Stimulated activated CD4-positive, alpha-beta T cell treated with anti-CD3 and anti-CD28 coated beads, Interleukin-4, amount 100 ng/mL, for 48 hours (primary cell): ENCODE measurements at regions not wholly inside any gene's neighbourhood (a gene's known extent, or its start where the extent isn't known, plus 50 kb on each side); places are given as distances from the start of the nearest gene placed in this dataset.

Source experiments
- DNase-seq, 2 donors: peaks; one replicate each; pipeline ENCODE4 v3.0.0-alpha.2; 2020; ENCODE audit warnings: low read depth in 2 of 2

GRCh38 chr1:38403667-38404066 lies 357.1 kb upstream of the POU3F1 start:
- DNase-seq: no peak

DNA sequence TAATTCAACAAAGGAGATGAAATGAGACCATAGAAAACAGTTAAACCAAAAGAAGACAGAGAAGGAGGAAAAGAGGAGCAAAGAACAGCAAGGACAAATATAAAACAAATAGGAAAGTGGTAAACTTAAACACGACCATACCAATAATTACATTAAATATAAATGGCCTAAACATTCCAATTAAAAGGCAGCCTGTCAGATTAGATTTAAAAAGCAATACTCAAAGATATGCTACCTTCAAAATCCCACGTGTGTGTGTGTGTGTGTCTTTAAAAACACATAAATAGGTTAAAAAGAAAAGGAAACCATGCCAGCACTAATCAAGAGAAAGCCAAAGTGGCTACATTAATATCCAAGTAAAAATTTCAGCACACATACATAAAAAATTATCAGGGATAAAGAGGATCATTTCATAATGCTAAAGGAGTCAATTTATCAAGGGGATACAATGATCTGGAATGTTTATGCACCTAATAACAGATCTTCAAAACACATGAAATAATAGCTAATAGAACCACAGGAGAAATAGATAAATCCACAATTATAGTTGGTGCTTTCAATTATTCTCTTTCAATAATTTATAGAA lies 355.7 kb upstream of the POU3F1 start:
- DNase-seq: no peak

DNA sequence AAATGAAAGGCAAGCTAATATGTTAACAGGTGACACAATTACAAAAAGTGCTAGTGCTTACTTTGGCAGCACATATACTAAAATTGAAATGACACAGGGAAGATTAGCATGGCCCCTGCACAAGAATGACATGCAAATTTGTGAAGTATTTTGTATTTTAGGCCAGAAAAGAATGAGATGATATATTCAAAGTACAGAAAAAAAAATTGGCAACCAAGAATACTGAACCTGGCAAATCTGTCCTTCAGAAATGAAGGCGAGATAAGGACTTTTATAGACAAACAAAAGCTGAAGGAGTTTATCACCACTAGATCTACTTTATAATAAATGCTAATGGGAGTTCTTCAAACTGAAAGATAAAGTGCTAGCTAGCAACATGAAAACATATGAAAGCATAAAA lies 350.0 kb upstream of the POU3F1 start:
- no peak for DNase-seq

GRCh38 chr1:38394303-38394702 lies 347.7 kb upstream of the POU3F1 start:
- DNase-seq: no peak

GRCh38 chr1:38392861-38393260 lies 346.3 kb upstream of the POU3F1 start:
- no peak for DNase-seq

GRCh38 chr1:38381256-38381655 lies 334.7 kb upstream of the POU3F1 start:
- DNase-seq: no peak

DNA sequence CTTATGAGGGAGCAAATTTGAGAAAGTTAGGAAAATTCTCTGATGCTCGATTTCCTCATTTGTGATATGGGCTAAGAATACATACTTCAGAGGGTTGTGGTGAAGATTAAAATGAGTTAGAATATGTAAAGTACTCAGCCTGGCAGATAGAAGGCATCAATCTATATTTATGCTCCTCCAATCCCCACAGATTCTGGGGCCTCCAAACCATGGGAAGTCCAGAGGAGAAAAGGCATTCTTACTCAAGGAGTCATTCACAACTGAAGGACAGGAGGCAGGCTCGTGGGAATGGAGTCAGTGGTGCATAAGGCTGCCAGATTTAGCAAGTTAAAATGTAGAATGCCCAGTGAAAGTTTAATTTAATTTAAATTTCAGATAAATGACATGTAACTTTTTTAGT lies 330.0 kb upstream of the POU3F1 start:
- no peak for DNase-seq

GRCh38 chr1:38375035-38375434 lies 328.4 kb upstream of the POU3F1 start:
- no peak for DNase-seq

GRCh38 chr1:38371505-38371844 lies 324.9 kb upstream of the POU3F1 start:
- no peak for DNase-seq

DNA sequence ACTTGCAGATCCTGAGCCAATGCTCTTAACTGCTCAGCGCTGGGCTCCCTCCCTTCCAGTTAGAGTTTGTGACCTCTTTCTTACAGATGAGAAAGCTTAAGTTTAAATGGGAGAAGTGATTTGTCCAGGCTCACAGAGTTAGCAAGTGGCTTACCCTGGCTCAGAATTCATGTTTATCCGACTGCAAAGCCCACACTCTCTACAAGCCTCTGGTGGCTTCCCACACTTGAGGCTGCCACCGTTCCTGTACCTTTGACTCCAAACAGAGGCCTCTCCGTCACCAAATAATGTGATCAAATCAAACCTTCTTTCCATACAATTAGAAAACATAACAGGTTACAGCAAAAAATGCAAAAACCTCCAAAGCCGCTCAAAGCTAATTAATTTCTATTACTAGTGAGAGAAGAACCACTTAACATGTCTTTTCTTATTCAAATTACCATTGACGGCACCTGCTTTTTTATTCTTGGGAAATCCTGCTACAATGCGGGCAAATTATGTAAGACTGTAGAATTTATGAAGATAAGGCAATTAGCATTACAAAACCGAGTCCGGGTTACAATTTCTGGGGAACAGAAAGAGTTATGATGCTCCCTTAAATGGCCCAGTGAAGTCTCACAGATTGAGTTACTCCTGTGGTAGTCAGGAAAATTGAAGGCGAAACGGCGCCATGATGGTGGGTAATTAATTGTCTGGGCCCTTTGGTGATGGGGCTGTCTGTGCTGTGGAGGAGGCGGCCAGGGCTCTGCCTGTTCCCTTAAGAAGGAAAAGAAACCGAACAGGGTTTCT lies 324.3 kb upstream of the POU3F1 start:
- DNase-seq: no peak

DNA sequence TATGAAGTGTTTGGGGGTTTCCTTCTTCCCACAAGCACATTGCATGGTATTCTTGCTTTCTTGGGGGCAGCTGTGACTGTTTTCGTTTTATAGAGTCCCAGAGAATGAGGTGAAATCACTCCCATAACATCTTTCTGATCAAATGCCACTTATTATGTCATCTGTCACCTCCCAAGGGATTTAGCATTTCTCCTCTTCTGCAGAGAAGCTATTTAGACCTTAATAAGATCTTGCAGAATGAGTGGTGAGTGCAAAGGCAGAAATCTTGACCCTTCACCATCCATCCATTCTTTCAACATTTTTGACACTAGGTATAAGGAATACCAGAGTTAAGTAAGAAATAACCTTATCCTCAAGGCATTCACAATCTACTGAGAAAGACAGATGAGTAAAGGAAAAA lies 318.6 kb upstream of the POU3F1 start:
- no peak for DNase-seq

- no peak for DNase-seq
These were observed 315.0 kb upstream of the POU3F1 start for GRCh38 chr1:38361566-38361965.

GRCh38 chr1:38360807-38361206 lies 314.2 kb upstream of the POU3F1 start:
- DNase-seq: no peak

DNA sequence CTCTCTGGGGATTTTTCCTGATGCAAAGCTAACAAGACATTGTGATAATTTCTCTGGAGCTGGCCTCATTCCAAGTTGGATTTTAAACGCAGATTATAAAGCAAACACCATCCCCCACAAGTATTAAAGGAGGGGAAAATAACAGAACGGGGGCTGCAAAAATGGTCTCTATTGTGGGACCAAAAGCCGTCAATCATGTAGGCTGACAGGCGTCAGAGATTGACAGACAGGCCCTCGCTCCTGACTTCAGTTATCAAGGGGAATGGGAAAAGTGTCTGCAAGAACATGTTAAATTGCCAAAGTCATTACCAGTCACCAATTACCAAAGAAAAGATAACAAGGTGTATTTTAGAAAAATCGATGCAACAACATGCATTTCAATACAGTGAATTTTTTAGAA lies 307.4 kb upstream of the POU3F1 start:
- DNase-seq: no peak

GRCh38 chr1:38352869-38353268 lies 306.3 kb upstream of the POU3F1 start:
- no peak for DNase-seq

GRCh38 chr1:38347446-38348175 lies 301.0 kb upstream of the POU3F1 start:
- DNase-seq: no peak

DNA sequence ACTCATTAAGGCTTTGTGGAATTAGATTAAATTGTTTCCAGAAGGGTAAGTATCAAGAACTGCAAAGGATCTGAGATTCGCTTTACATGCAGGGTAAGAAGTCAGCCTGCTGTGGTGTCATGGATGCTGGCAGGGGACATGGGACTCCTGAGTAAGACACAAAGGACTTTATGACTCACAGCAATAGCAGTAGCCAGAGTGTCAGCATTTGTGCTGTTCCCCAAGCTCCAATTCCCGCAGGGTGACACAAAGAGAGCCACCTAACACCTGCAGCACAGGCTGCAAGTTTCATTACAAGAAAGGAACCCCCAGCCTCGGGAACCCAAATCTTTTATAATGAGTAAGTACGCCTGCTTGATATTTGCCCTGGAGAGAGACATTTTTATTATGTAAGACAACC lies 298.1 kb upstream of the POU3F1 start:
- peak in 1 of 2 donors; percentile 4 for DNase-seq

DNA sequence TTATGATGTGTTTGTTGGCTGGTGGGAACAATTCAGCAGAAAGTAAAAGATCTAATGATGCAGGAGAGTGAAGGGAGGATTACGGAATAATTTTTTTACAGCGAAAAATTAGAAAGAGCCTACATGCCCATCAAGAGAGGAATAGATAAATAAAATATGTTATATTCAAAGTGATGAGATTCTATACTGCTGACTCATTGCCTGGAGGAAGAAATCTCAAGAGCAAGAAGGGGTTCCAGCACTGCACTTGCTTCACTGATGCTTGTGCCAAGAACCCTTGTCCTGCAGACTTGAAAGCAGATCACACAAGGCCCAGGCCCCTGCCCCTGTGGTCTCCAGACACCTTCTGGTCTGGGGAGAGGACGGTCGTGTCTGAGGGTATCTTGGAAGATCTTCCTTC lies 295.1 kb upstream of the POU3F1 start:
- DNase-seq: no peak

- DNase-seq: no peak
These were observed 293.8 kb upstream of the POU3F1 start for GRCh38 chr1:38340409-38340808.

DNA sequence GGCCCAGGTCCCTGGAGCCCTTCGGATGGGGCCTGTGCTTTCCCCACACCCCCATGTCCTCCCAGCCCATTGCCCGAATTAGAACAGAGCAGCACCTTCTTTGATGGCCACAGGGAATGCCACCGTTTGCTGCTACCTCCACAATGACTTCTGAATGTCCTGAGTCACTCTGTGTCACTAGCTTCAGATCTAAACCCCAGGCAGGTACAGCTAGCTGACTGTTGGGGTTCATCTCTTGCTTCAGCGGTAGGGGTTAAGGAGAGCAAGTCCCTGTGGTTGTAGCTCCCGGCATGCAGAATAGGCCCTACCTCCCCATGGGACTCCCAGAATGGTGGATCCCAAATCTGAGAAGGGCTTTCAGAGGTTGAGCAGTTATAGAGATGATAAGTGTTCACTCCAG lies 291.1 kb upstream of the POU3F1 start:
- no peak for DNase-seq

- DNase-seq: no peak
These were observed 290.4 kb upstream of the POU3F1 start for GRCh38 chr1:38336961-38337360.

DNA sequence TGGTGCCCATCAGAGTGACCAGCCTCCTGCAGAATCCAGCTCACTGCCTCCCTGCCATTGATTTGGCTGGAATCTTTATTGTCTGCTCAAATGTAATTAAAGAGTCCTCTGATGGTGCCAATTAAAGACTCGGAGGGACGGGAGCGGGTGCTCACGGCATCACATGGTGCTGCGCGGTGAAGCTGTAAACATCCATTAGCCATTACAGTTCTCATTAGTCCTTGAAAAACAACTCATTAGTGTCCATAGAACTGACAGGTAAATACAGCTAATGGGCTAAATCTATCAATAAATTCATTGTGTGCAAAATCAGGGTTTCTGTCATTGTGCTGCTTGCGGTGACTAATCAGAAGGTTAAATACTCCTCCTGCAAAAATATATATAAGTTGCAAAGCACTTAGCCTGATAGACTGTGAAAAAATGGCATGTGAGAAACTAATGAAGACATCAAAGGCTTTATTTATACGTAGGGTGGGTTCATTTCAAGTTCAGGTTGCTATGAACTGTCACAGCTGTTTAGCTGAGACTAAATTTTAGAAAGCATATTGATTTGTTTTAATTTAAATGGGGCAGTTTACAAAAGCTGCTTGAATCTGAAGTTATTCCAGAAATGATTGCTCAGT lies 289.8 kb upstream of the POU3F1 start:
- DNase-seq: no peak
